ENCODE measurements at regions not wholly inside any gene's neighbourhood (a gene's known extent, or its start where the extent isn't known, plus 50 kb on each side); places are given as distances from the start of the nearest gene placed in this dataset.

DNA sequence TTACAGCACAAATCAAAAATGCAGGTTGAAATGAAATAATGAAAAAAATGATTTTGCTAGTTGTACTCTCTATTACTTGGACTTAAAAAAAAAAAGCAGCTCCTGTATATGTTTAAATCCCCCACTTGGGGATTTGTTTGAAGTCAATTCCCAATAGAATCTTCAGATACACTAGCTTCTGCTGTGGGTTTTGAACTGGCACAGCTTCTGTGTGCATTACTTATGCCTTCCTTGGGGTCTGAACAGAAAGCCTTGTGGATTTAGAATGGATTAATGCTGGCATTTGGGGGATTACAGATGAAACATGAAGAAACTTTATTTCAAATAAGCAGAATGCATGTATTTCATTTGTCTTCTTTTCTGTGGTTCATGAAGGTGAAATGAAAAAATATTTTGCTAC is 513.2 kb upstream of the TBL1XR1 start:
- ChIA-PET CTCF (no interaction called here), POLR2A (ENCODE audit: low non-redundant PET) (no interaction called here)
- no peak for DNase-seq (ENCODE audit: low spot score)
- Histone ChIP-seq H3K36me3 (ENCODE audit: insufficient read depth, low read length, poor library complexity, severe bottlenecking) (no peaks in the 10 kb centered on the region), H3K9me3 (ENCODE audit: low read depth, low read length, poor library complexity, severe bottlenecking) (no peaks in the 10 kb centered on the region), H3K27ac (ENCODE audit: low read depth, low read length, poor library complexity, severe bottlenecking) (no peak overlapping the region), H3K4me1 (ENCODE audit: insufficient read depth, low read length, poor library complexity, severe bottlenecking) (peaks cover 14% of the 10 kb centered on the region), H3K27me3 (replicated peaks; ENCODE audit: insufficient read depth, low read depth, low read length, poor library complexity) (no peaks in the 10 kb centered on the region), H3K4me3 (ENCODE audit: low read depth, low read length, poor library complexity, severe bottlenecking) (no peak overlapping the region)
- intact Hi-C loops (cut with micrococcal nuclease; ENCODE audit: unreplicated experiment): no loop called here
- TF ChIP-seq, protein P1, sequence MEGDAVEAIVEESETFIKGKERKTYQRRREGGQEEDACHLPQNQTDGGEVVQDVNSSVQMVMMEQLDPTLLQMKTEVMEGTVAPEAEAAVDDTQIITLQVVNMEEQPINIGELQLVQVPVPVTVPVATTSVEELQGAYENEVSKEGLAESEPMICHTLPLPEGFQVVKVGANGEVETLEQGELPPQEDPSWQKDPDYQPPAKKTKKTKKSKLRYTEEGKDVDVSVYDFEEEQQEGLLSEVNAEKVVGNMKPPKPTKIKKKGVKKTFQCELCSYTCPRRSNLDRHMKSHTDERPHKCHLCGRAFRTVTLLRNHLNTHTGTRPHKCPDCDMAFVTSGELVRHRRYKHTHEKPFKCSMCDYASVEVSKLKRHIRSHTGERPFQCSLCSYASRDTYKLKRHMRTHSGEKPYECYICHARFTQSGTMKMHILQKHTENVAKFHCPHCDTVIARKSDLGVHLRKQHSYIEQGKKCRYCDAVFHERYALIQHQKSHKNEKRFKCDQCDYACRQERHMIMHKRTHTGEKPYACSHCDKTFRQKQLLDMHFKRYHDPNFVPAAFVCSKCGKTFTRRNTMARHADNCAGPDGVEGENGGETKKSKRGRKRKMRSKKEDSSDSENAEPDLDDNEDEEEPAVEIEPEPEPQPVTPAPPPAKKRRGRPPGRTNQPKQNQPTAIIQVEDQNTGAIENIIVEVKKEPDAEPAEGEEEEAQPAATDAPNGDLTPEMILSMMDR (conservative IDR thresholded peaks at IDR 0.05; ENCODE audit: low read depth, low read length): no peak
- no peak for TF ChIP-seq EZH2 (IDR thresholded peaks at IDR 0.05; ENCODE audit: borderline replicate concordance, low read depth, low read length, poor library complexity, severe bottlenecking)
- BruUV-seq (replicated peaks): no TSS peak

DNA sequence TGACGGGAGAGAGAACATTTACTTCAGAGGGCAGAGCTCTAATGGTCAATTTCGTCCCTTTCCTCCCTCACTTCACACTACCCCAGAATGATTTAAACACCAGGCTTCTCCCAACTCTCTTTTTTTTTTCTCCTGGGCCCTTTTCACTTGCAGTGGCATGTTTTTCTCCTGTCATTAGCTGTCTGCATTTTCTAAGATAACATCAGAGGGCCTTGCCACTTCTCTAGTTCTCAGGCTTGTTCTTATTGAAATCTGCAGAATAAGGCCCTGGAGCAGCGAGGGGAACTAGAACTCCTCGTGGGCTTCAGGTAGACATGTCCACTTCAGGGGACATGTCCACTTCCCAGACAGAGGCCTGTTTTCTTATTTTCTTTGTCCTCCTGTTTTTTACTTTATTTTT is 514.4 kb upstream of the TBL1XR1 start:
- no peaks in the 10 kb centered on the region for H3K27me3 ChIP-seq (replicated peaks; ENCODE audit: insufficient read depth, low read depth, low read length, poor library complexity)
- ChIA-PET CTCF (no interaction called here), POLR2A (ENCODE audit: low non-redundant PET) (no interaction called here)
- TF ChIP-seq EZH2 (IDR thresholded peaks at IDR 0.05; ENCODE audit: borderline replicate concordance, low read depth, low read length, poor library complexity, severe bottlenecking): no peak
- TF ChIP-seq, protein P1 (conservative IDR thresholded peaks at IDR 0.05; ENCODE audit: low read depth, low read length): no peak
- DNase-seq (ENCODE audit: low spot score): no peak
- H3K9me3 ChIP-seq (ENCODE audit: low read depth, low read length, poor library complexity, severe bottlenecking): no peaks in the 10 kb centered on the region
- BruUV-seq (replicated peaks): no TSS peak
- H3K36me3 ChIP-seq (ENCODE audit: insufficient read depth, low read length, poor library complexity, severe bottlenecking): no peaks in the 10 kb centered on the region
- H3K4me3 ChIP-seq (ENCODE audit: low read depth, low read length, poor library complexity, severe bottlenecking): no peak overlapping the region
- intact Hi-C loops (cut with micrococcal nuclease; ENCODE audit: unreplicated experiment): no loop called here
- H3K4me1 ChIP-seq (ENCODE audit: insufficient read depth, low read length, poor library complexity, severe bottlenecking): peaks cover 14% of the 10 kb centered on the region
- no peak overlapping the region for H3K27ac ChIP-seq (ENCODE audit: low read depth, low read length, poor library complexity, severe bottlenecking)

DNA sequence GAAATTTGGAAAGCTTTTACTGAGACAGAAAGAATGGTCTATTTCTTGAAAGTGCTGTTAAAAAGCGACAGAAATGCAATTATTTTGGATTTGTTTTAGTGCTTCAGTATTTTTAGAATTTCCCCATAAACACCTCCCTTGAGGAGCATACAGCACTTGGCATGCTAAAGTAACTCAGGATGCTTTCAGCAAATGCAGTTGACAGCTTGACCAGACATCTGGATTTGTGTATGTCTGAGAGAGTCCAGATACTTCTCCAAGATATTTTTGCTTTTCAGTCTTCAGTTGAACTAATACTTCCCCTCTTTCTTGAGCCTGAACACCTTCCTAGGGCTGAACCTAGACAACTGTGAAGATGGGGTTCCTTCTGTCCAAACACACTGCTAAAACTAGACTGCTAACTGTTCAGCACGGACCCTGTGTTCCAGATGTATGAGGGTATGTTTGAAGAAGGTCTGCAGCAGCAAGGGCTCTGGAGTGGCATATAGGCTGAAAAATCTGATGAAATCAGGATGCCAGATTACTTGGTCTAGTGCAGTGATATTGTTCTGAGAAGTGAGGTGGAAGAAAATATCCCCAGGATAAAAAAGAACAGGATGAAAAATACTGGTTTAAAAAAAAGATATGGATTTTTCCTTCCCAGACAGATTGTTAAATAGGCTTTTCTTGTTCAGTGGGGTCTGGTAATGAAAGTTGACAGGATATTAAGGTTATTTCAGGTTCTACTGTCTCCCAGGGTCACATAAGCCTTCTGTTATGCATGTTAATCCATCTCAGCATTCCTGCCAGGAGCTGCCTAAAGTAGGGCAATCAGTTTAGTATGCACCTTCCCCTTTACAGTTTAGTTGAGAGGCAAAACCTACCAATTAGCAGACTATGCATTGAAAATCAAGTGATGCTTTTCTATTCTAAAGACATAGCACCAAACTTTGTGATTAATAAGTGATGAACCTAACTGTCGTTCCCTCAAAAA is 516.9 kb upstream of the TBL1XR1 start:
- no peak for DNase-seq (ENCODE audit: low spot score)
- ChIA-PET POLR2A (ENCODE audit: low non-redundant PET) (no interaction called here), CTCF (no interaction called here)
- H3K27me3 ChIP-seq (replicated peaks; ENCODE audit: insufficient read depth, low read depth, low read length, poor library complexity): no peaks in the 10 kb centered on the region
- H3K9me3 ChIP-seq (ENCODE audit: low read depth, low read length, poor library complexity, severe bottlenecking): no peaks in the 10 kb centered on the region
- intact Hi-C loops (cut with micrococcal nuclease; ENCODE audit: unreplicated experiment): no loop called here
- H3K4me1 ChIP-seq (ENCODE audit: insufficient read depth, low read length, poor library complexity, severe bottlenecking): peaks cover 14% of the 10 kb centered on the region
- no peaks in the 10 kb centered on the region for H3K36me3 ChIP-seq (ENCODE audit: insufficient read depth, low read length, poor library complexity, severe bottlenecking)
- H3K27ac ChIP-seq (ENCODE audit: low read depth, low read length, poor library complexity, severe bottlenecking): peak overlapping the region; percentile 46
- TF ChIP-seq, protein P1 (conservative IDR thresholded peaks at IDR 0.05; ENCODE audit: low read depth, low read length): no peak
- TF ChIP-seq EZH2 (IDR thresholded peaks at IDR 0.05; ENCODE audit: borderline replicate concordance, low read depth, low read length, poor library complexity, severe bottlenecking): no peak
- no TSS peak for BruUV-seq (replicated peaks)
- no peak overlapping the region for H3K4me3 ChIP-seq (ENCODE audit: low read depth, low read length, poor library complexity, severe bottlenecking)

Measured in A673 (cell line).